ENCODE measurements at regions not wholly inside any gene's neighbourhood (a gene's known extent, or its start where the extent isn't known, plus 50 kb on each side); places are given as distances from the start of the nearest gene placed in this dataset.

GRCh38 chr6:133040803-133041419, 200.2 kb upstream of the EYA4 start:
- Histone ChIP-seq H3K4me3 (no peak overlapping the region), H3K36me3 (no peaks in the 10 kb centered on the region), H3K27ac (replicated peaks in 1 of 4) (no peak overlapping the region), H3K9me3 (no peaks in the 10 kb centered on the region), H3K27me3 (no peaks in the 10 kb centered on the region), H3K4me1 (no peaks in the 10 kb centered on the region)
- WGBS, result 81% methylated on average over 2 of the region's 2 CpGs
- TF ChIP-seq EP300 (IDR thresholded peaks at IDR 0.05), result no peak
- no peak for TF ChIP-seq CTCF (IDR thresholded peaks at IDR 0.05)
- TF ChIP-seq POLR2AphosphoS5 (IDR thresholded peaks at IDR 0.05), result no peak
- no peak for TF ChIP-seq POLR2A (IDR thresholded peaks at IDR 0.05; ENCODE audit: low read depth)
- intact Hi-C loops (cut with DNase I), result loop anchor here (10.0 kb wide), 1 partner anchor 206 kb away; no protein-coding TSS in a partner anchor
- DNase-seq (ENCODE audit: extremely low spot score), result no peak

DNA sequence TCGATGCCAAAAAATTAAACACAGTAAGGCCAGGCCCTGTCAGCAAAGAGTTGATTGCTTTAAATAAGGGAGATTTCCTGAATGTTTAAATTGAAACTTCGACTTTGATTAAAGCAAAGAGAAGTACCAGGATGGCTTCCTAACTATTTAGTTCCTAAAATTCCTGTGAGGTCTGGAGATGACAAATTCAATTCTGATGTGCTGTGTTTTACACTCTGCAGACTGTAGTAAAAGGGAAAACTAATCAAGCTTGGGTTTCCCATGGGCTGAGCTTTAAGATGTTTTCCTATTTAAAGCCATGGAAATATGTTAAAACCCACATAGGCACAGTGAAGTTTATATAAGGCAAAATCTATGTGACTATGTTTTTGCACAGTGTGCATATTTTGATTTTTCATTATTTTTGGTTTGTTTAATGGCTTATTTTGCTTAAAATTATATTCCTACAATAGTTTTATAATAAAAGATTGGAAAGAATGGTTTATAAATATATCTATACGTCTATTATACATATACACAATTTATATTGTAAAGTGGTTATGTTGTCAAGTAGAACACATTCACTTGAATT, 198.5 kb upstream of the EYA4 start:
- Histone ChIP-seq H3K27ac (replicated peaks in 1 of 4) (no peak overlapping the region), H3K27me3 (no peaks in the 10 kb centered on the region), H3K36me3 (no peaks in the 10 kb centered on the region), H3K9me3 (no peaks in the 10 kb centered on the region), H3K4me1 (no peaks in the 10 kb centered on the region), H3K4me3 (no peak overlapping the region)
- TF ChIP-seq POLR2AphosphoS5 (IDR thresholded peaks at IDR 0.05) (no peak), CTCF (IDR thresholded peaks at IDR 0.05) (no peak), EP300 (IDR thresholded peaks at IDR 0.05) (no peak), POLR2A (IDR thresholded peaks at IDR 0.05; ENCODE audit: low read depth) (no peak)
- no peak for DNase-seq (ENCODE audit: extremely low spot score)
- 59% methylated on average over 3 of the region's 3 CpGs for WGBS
- intact Hi-C loops (cut with DNase I), result loop anchor here (10.0 kb wide), 1 partner anchor 208 kb away; no protein-coding TSS in a partner anchor

- TF ChIP-seq POLR2AphosphoS5 (IDR thresholded peaks at IDR 0.05), result no peak
- no peak for TF ChIP-seq EP300 (IDR thresholded peaks at IDR 0.05)
- TF ChIP-seq POLR2A (IDR thresholded peaks at IDR 0.05; ENCODE audit: low read depth), result no peak
- no peak for TF ChIP-seq CTCF (IDR thresholded peaks at IDR 0.05)
- no peak overlapping the region for H3K4me3 ChIP-seq
- intact Hi-C loops (cut with DNase I), result loop anchor here (10.0 kb wide), 1 partner anchor 212 kb away; no protein-coding TSS in a partner anchor
- 43% methylated on average over 3 of the region's 3 CpGs for WGBS
- H3K27ac ChIP-seq (replicated peaks in 1 of 4), result no peak overlapping the region
- H3K36me3 ChIP-seq, result no peaks in the 10 kb centered on the region
- no peaks in the 10 kb centered on the region for H3K4me1 ChIP-seq
- DNase-seq (ENCODE audit: extremely low spot score), result no peak
- H3K9me3 ChIP-seq, result no peaks in the 10 kb centered on the region
- no peaks in the 10 kb centered on the region for H3K27me3 ChIP-seq
Observed at GRCh38 chr6:133046576-133046975, 194.6 kb upstream of the EYA4 start.

DNA sequence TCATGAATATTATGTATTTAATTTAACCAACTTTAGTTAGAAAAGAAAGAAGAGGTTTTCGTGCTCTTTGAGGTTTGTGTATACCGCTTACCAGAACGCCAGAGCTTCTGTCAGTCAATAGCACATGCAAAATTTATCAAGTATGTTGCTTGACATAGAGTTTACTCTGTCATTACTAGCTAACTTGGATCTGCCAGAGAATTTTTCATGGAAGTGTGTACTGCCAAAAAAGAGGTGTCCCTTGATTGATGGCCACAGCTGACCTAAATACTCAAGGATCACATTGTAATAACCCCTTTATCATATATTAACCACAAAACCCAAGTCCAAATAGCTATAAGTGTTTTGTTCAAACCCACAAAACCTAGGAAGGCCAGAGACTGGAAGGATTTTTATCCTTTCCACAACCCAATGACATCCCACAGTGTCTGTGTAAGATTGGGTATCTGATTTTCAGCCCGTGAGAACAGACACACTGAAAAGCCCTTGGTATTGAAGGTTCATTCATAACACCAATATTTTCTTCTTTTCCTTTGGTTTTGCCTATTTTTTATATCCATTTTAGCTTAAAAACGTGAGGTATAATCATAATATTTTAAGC, 194.0 kb upstream of the EYA4 start:
- intact Hi-C loops (cut with DNase I), result loop anchor here (10.0 kb wide), 1 partner anchor 212 kb away; no protein-coding TSS in a partner anchor
- H3K4me1 ChIP-seq, result no peaks in the 10 kb centered on the region
- TF ChIP-seq POLR2A (IDR thresholded peaks at IDR 0.05; ENCODE audit: low read depth), result no peak
- no peak for TF ChIP-seq CTCF (IDR thresholded peaks at IDR 0.05)
- no peak for TF ChIP-seq POLR2AphosphoS5 (IDR thresholded peaks at IDR 0.05)
- no peak for TF ChIP-seq EP300 (IDR thresholded peaks at IDR 0.05)
- no peaks in the 10 kb centered on the region for H3K36me3 ChIP-seq
- no peaks in the 10 kb centered on the region for H3K27me3 ChIP-seq
- H3K9me3 ChIP-seq, result no peaks in the 10 kb centered on the region
- no peak overlapping the region for H3K4me3 ChIP-seq
- no peak for DNase-seq (ENCODE audit: extremely low spot score)
- no peak overlapping the region for H3K27ac ChIP-seq (replicated peaks in 1 of 4)
- 70% methylated on average over 5 of the region's 5 CpGs for WGBS

Measured in esophagus muscularis mucosa (tissue), 4 donors.